Fibroblast of lung (primary cell): ENCODE measurements at regions not wholly inside any gene's neighbourhood (a gene's known extent, or its start where the extent isn't known, plus 50 kb on each side); places are given as distances from the start of the nearest gene placed in this dataset.

Experiments
- DNase-seq, 2 donors: peaks; one replicate each; pipeline versions ENCODE4 v3.0.0 to v3.0.0-alpha.2; 2010; ENCODE audit warnings: low read depth in 2 of 2
- H2AFZ ChIP-seq: 2 replicates; pipeline ENCODE4 v1.5.1; 2012; ENCODE audit warnings: low read length, control low read depth, inconsistent platforms
- H3K27ac ChIP-seq: 2 replicates; pipeline ENCODE4 v1.5.1; 2011; ENCODE audit warnings: low read length, control low read depth; ENCODE audit not compliant: insufficient read depth
- H3K27me3 ChIP-seq: 2 replicates; pipeline ENCODE4 v1.5.1; 2011; ENCODE audit warnings: mild to moderate bottlenecking, low read length; ENCODE audit not compliant: control insufficient read depth, insufficient read depth
- H3K36me3 ChIP-seq: 2 replicates; pipeline ENCODE4 v1.5.1; 2011; ENCODE audit warnings: low read length; ENCODE audit not compliant: control insufficient read depth, insufficient read depth
- H3K4me1 ChIP-seq: 2 replicates; pipeline ENCODE4 v1.5.1; 2011; ENCODE audit warnings: low read length; ENCODE audit not compliant: control insufficient read depth, insufficient read depth; ENCODE audit errors: extremely low read depth
- H3K4me2 ChIP-seq: 2 replicates; pipeline ENCODE4 v1.5.1; 2011; ENCODE audit warnings: low read length, control low read depth; ENCODE audit not compliant: insufficient read depth; ENCODE audit errors: extremely low read depth
- H3K4me3 ChIP-seq, 4 experiments: fragments of 200-600 bp in 1 of 4; sonication (generic) in 1 of 4; replicated peaks in 1 of 4; 2 replicates each; pipeline ENCODE4 v1.5.1; 2011 to 2016; ENCODE audit warnings: low read length in 4 of 4, low read depth in 3 of 4, mild to moderate bottlenecking in 3 of 4, control low read depth in 2 of 4, inconsistent platforms in 1 of 4, mixed read lengths in 1 of 4; ENCODE audit not compliant: insufficient read depth in 1 of 4; ENCODE audit errors: control extremely low read depth in 1 of 4
- H3K79me2 ChIP-seq: 2 replicates; pipeline ENCODE4 v1.5.1; 2012; ENCODE audit warnings: mild to moderate bottlenecking, low read length, inconsistent platforms; ENCODE audit not compliant: control insufficient read depth, insufficient read depth
- H3K9ac ChIP-seq: 2 replicates; pipeline ENCODE4 v1.5.1; 2011; ENCODE audit warnings: mild to moderate bottlenecking, low read length, control low read depth; ENCODE audit not compliant: insufficient read depth
- H3K9me3 ChIP-seq: 2 replicates; pipeline ENCODE4 v1.5.1; 2012; ENCODE audit warnings: low read depth, low read length; ENCODE audit not compliant: control insufficient read depth, insufficient read depth
- H4K20me1 ChIP-seq: 2 replicates; pipeline ENCODE4 v1.5.1; 2011; ENCODE audit warnings: low read length; ENCODE audit not compliant: control insufficient read depth, insufficient read depth; ENCODE audit errors: extremely low read depth
- EZH2 ChIP-seq: IDR thresholded peaks from 2 replicates; pipeline ENCODE4 v1.5.1; 2012; ENCODE audit warnings: low read length, control low read depth, mild to moderate bottlenecking; ENCODE audit errors: missing control alignments
- TF ChIP-seq, protein P1 (sequence below), 2 donors: IDR thresholded peaks in 1 of 2; conservative IDR thresholded peaks in 1 of 2; 1 replicate in 1 of 2; 2 replicates in 1 of 2; pipeline ENCODE4 v1.5.1; 2011 to 2012; ENCODE audit warnings: low read length in 2 of 2, control low read depth in 1 of 2, inconsistent platforms in 1 of 2, low read depth in 1 of 2, mild to moderate bottlenecking in 1 of 2

DNA sequence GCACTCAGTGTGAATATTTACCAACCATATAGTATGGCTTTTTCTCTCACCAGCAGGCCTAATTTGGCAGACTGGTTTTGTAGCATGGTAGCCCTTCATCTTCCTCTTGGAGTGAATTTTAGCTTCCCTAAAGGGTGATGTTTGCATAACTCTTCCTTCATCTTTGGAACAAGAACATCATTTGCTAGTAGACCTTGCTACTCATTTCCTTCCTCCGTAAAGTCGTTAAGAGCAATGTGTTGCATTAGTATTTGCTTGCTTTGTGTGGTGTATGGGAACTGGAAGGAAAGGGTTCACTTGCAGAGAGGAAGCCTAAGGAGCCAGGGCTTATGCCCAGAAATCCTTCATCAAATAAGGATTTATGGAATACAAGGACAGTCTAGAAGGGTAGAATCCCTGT is 50.2 kb upstream of the PGRMC2 start:
- no peak for TF ChIP-seq EZH2
- TF ChIP-seq, protein P1, sequence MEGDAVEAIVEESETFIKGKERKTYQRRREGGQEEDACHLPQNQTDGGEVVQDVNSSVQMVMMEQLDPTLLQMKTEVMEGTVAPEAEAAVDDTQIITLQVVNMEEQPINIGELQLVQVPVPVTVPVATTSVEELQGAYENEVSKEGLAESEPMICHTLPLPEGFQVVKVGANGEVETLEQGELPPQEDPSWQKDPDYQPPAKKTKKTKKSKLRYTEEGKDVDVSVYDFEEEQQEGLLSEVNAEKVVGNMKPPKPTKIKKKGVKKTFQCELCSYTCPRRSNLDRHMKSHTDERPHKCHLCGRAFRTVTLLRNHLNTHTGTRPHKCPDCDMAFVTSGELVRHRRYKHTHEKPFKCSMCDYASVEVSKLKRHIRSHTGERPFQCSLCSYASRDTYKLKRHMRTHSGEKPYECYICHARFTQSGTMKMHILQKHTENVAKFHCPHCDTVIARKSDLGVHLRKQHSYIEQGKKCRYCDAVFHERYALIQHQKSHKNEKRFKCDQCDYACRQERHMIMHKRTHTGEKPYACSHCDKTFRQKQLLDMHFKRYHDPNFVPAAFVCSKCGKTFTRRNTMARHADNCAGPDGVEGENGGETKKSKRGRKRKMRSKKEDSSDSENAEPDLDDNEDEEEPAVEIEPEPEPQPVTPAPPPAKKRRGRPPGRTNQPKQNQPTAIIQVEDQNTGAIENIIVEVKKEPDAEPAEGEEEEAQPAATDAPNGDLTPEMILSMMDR (conservative IDR thresholded peaks at IDR 0.05 in 1 of 2, IDR thresholded peaks at IDR 0.05 in 1 of 2; ENCODE audit: low read depth in 1 of 2, low read length in 2 of 2): no peak
- no peak for DNase-seq
- H3K4me1 ChIP-seq: peaks cover 6% of the 10 kb centered on the region
- H3K27me3 ChIP-seq: no peaks in the 10 kb centered on the region
- no peak overlapping the region for H3K27ac ChIP-seq
- no peaks in the 10 kb centered on the region for H3K9me3 ChIP-seq
- H4K20me1 ChIP-seq: no peaks in the 10 kb centered on the region
- H3K4me3 ChIP-seq: no peak overlapping the region
- no peaks in the 10 kb centered on the region for H3K36me3 ChIP-seq
- H3K9ac ChIP-seq: no peak overlapping the region
- H3K79me2 ChIP-seq: no peaks in the 10 kb centered on the region
- H3K4me2 ChIP-seq: no peak overlapping the region
- H2AFZ ChIP-seq: no peak overlapping the region
